HepG2 (cell line): ENCODE measurements at regions not wholly inside any gene's neighbourhood (a gene's known extent, or its start where the extent isn't known, plus 50 kb on each side); places are given as distances from the start of the nearest gene placed in this dataset.

Experiments
- ATAC-seq: fragments of 200-7000 bp; cut with Tn5 transposase; 3 replicates; pipeline ENCODE4 v1.9.1; 2020; ENCODE audit warnings: mild to moderate bottlenecking, moderate library complexity
- BruUV-seq: library from RNA; stranded (reverse); fragments of 400-500 nt; replicated peaks from 2 replicates; lab custom pipeline; 2021; lab: Mats Ljungman, UMichigan
- CTCF ChIA-PET: fragments of 300-600 bp; formaldehyde crosslinking; extraction: SDS; loops from one replicate; lab custom pipeline; 2021; ENCODE audit warnings: low total read pairs, inconsistent platforms, low intra/inter-chr PET ratio; lab: Yijun Ruan, JAX
- POLR2A ChIA-PET: fragments of 350-600 bp; sonication (Branson Sonifier 250); formaldehyde crosslinking; loops from one replicate; lab custom pipeline; 2020; ENCODE audit warnings: antibody characterized with exemption, inconsistent platforms; lab: Yijun Ruan, JAX
- DNase-seq: peaks from one replicate; pipeline ENCODE4 v3.0.0-alpha.2; 2015; ENCODE audit warnings: low spot score
- FAIRE-seq: peaks from 3 replicates; lab custom pipeline; 2011; peaks lifted over from hg19 to GRCh38; lab: Jason Lieb, UNC
- H2AFZ ChIP-seq: one replicate; pipeline ENCODE4 v1.6.1; 2011; ENCODE audit warnings: low read length, inconsistent platforms
- H3K27ac ChIP-seq: fragments of 300-600 bp; 3 replicates; pipeline ENCODE4 v1.8.0; 2011; ENCODE audit warnings: mixed run types, mild to moderate bottlenecking, mixed read lengths, low read length, inconsistent platforms; ENCODE audit not compliant: insufficient read depth; ENCODE audit errors: extremely low read length
- H3K27me3 ChIP-seq, 2 experiments: fragments of 200-600 bp in 1 of 2; 2 replicates in 1 of 2; 3 replicates in 1 of 2; pipeline versions ENCODE4 v1.6.0 to v1.8.0; 2011; ENCODE audit warnings: low read length in 2 of 2, mild to moderate bottlenecking in 2 of 2, moderate library complexity in 2 of 2, inconsistent platforms in 1 of 2; ENCODE audit not compliant: insufficient read depth in 2 of 2, control insufficient read depth in 1 of 2
- H3K36me3 ChIP-seq, 2 experiments: fragments of 200-600 bp in 1 of 2; replicated peaks in 1 of 2; 2 replicates in 1 of 2; 3 replicates in 1 of 2; pipeline versions ENCODE4 v1.5.1 to v1.8.0; 2011; ENCODE audit warnings: low read length in 2 of 2, inconsistent platforms in 1 of 2; ENCODE audit not compliant: insufficient read depth in 2 of 2, control insufficient read depth in 1 of 2
- H3K4me1 ChIP-seq: 2 replicates; pipeline ENCODE4 v1.5.1; 2012; ENCODE audit warnings: low read length, inconsistent platforms; ENCODE audit not compliant: insufficient read depth
- H3K4me2 ChIP-seq: 2 replicates; pipeline ENCODE4 v1.6.0; 2011; ENCODE audit warnings: low read depth, low read length, inconsistent platforms
- H3K4me3 ChIP-seq, 3 experiments: fragments of 200-600 bp in 1 of 3; sonication (generic), shearing (Covaris generic) in 1 of 3; replicated peaks in 1 of 3; 2 replicates each; pipeline ENCODE4 v1.5.1; 2011 to 2016; ENCODE audit warnings: low read length in 3 of 3, inconsistent platforms in 2 of 3, low read depth in 2 of 3, mild to moderate bottlenecking in 2 of 3, control low read depth in 1 of 3, mixed read lengths in 1 of 3; ENCODE audit not compliant: insufficient read depth in 1 of 3
- H3K79me2 ChIP-seq: one replicate; pipeline ENCODE4 v1.6.1; 2011; ENCODE audit warnings: low read length, inconsistent platforms; ENCODE audit not compliant: insufficient read depth
- H3K9ac ChIP-seq: 2 replicates; pipeline ENCODE4 v1.6.0; 2011; ENCODE audit warnings: mild to moderate bottlenecking, low read depth, low read length, inconsistent platforms; ENCODE audit not compliant: insufficient read depth
- H3K9me3 ChIP-seq: 2 replicates; pipeline ENCODE4 v1.5.1; 2012; ENCODE audit warnings: mild to moderate bottlenecking, low read length
- H4K20me1 ChIP-seq: 2 replicates; pipeline ENCODE4 v1.6.0; 2011; ENCODE audit warnings: inconsistent platforms, mild to moderate bottlenecking, low read length, moderate library complexity; ENCODE audit not compliant: insufficient read depth
- SRSF4 ChIP-seq: fragments of 200-400 bp; formaldehyde crosslinking; IDR thresholded peaks from one replicate; pipeline ENCODE4 v1.6.1; 2018; ENCODE audit warnings: mild to moderate bottlenecking, low read depth, low read length, moderate library complexity; ENCODE audit not compliant: poor library complexity, severe bottlenecking
- STAT6 ChIP-seq: sonication (generic); formaldehyde crosslinking; IDR thresholded peaks from 2 replicates; pipeline ENCODE4 v1.4.0; 2020; ENCODE audit warnings: missing genetic modification reagents, mild to moderate bottlenecking, borderline replicate concordance
- TCF12 ChIP-seq, 2 experiments: fragments of 450-650 bp in 1 of 2; sonication (generic) in 1 of 2; formaldehyde crosslinking in 1 of 2; IDR thresholded peaks; 2 replicates each; pipeline versions ENCODE4 v1.6.1 to v1.8.0; 2017 to 2022; ENCODE audit warnings: antibody characterized with exemption in 1 of 2, mild to moderate bottlenecking in 1 of 2, missing genetic modification reagents in 1 of 2, moderate library complexity in 1 of 2
- WGBS: methylation state at CpG from one replicate; pipeline ENCODE4 v1.1.6; 2017; ENCODE audit warnings: low lambda C conversion rate; 5-methylcytosine and 5-hydroxymethylcytosine counted together
- in situ Hi-C: cut with HindIII; loops from 2 replicates; pipeline ENCODE4 v1.10.0; 2017; ENCODE audit warnings: low pct_unique_long_range_greater_than_20kb; ENCODE audit not compliant: extremely low pct_ligation_motif_present
- intact Hi-C: fragments of 100-400 bp; cut with micrococcal nuclease; formaldehyde crosslinking; loops from one replicate; pipeline ENCODE4 v1.10.0; 2022; ENCODE audit not compliant: unreplicated experiment
- TF ChIP-seq, protein P1 (sequence below): IDR thresholded peaks from 2 replicates; pipeline ENCODE4 v1.6.1; 2012; ENCODE audit warnings: low read depth, low read length, improper control_type of control experiment

DNA sequence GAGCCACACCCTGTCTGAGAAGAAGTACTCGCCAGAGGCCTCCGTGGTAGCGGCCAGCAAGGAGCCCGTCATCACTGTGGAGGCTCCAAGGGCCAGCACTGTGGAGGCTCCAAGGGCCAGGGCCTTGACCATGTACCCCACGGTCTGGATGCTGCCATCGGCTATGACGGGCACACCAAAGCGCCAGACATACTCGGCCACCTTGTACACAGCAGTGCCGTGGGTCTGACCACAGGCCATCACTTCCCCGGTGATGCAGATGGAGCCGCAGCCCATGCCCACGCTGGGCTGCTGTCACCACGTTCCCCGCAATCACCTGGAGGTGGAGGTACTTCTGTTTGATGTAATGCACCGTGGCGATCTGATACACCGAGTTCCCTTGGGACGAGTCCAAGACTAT is 377.7 kb upstream of the MAOA start (continued):
- TF ChIP-seq, protein P1, sequence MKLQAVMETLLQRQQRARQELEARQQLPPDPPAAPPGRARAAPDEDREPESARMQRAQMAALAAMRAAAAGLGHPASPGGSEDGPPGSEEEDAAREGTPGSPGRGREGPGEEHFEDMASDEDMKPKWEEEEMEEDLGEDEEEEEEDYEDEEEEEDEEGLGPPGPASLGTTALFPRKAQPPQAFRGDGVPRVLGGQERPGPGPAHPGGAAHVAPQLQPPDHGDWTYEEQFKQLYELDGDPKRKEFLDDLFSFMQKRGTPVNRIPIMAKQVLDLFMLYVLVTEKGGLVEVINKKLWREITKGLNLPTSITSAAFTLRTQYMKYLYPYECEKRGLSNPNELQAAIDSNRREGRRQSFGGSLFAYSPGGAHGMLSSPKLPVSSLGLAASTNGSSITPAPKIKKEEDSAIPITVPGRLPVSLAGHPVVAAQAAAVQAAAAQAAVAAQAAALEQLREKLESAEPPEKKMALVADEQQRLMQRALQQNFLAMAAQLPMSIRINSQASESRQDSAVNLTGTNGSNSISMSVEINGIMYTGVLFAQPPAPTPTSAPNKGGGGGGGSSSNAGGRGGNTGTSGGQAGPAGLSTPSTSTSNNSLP, result no peak
- no peak for TF ChIP-seq STAT6 (CRISPR knock-in tag)
- TF ChIP-seq SRSF4, result no peak
- TF ChIP-seq, all 625 proteins: peak for 0

DNA sequence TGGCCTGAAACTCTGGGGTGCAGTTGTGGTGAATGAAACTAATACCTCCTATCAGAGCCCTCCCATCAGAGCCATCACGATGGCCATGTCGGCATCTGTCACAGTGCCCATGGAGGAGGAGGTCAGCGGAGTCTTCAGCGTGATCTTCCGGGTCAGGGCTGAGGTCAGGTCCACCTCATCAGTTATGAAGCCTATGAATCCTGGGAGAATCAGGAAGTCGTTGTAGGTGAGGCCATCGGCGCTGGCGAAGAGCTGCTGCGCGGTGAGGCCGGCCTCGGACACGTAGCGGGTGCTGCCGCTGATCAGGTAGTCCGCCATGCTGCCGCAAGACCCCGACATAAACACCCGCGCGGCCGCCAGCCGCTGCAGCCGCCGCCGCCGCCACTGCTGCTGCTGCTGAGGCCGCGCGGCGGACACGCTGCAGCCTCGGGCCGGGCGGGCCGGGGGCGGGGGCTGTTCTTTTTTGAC is 376.7 kb upstream of the MAOA start:
- POLR2A ChIA-PET, result no interaction called here
- H2AFZ ChIP-seq, result no peak overlapping the region

More for the DNA sequence above, 376.7 kb upstream of the MAOA start:
- H4K20me1 ChIP-seq, result no peaks in the 10 kb centered on the region
- in situ Hi-C loops (no loop called here), intact Hi-C loops (no loop called here)
- TF ChIP-seq TCF12 (IDR thresholded peaks at IDR 0.05) (no peak), TCF12 (CRISPR knock-in tag; IDR thresholded peaks at IDR 0.05) (no peak)
- no peaks in the 10 kb centered on the region for H3K36me3 ChIP-seq
- no peaks in the 10 kb centered on the region for H3K9me3 ChIP-seq
- no peak overlapping the region for H3K4me3 ChIP-seq
- H3K79me2 ChIP-seq, result no peaks in the 10 kb centered on the region
- no peak for DNase-seq
- CTCF ChIA-PET, result no interaction called here
- no peak for FAIRE-seq
- no peak for ATAC-seq
- no peaks in the 10 kb centered on the region for H3K4me1 ChIP-seq
- no peak overlapping the region for H3K27ac ChIP-seq
- H3K9ac ChIP-seq, result no peak overlapping the region
- no peak overlapping the region for H3K4me2 ChIP-seq
- WGBS, result 90% methylated on average over 14 of the region's 38 CpGs
- no peaks in the 10 kb centered on the region for H3K27me3 ChIP-seq
- no TSS peak for BruUV-seq
